Effector CD4-positive, alpha-beta T cell (primary cell): ENCODE measurements at regions not wholly inside any gene's neighbourhood (a gene's known extent, or its start where the extent isn't known, plus 50 kb on each side); places are given as distances from the start of the nearest gene placed in this dataset.

ENCODE experiments used
- DNase-seq: peaks from one replicate; pipeline ENCODE4 v3.0.0-alpha.2; 2020

DNA sequence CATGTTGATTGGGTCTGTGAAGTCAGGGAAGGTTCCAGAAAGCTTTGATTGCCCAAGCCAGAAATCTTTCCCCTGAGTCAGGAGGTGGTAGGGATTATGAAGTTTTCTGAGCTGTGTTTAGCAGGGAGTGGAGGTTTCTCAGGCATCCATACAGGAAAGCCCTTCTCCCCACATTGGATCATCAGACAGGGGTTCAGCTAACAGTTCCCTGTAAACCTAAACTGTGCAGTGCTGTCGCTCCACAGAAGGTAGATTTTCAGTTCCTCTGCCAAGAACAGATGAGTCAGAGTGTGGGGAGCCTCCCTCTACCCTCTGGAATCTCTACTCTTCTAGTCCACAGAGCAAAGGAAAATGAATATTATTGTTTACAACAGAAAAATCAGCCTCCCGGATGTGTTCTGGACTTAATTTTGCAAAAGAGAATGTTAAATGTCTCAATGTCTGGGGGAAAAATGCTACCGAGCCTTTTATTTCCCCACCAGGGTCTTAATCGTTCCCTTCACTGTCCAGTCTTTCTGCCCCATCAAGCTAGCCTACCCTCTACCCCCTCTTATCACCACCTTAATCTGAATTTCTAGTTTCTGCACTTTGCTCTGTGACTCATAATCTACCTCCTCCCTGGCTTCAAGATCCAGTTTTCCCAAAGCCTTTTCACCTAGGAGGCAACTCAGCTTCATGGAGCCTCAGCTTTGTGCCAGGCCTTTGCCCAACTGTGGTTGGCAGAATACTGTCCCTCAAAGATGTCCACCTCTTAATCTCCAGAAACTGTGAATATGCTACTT, 355.6 kb downstream of the PRDM2 start:
- no peak for DNase-seq

DNA sequence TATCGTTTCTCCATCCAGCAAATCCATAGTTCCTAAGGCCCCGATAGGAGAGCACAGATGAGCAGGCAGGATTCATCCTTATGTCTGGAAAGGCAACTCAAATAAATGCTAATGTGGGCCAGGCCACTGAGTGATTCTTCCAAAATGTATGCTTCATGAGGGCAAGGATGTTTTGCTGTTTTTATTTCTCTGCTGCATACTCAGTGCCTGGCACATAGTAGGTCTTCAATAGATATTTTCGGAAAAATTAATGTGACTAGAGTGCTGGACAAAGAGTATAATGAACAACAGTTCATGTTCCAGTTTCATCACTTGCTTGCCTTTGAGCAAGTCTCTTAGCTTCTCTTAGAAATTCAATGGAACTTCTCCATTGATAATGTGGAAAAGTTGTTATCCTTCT, 357.7 kb downstream of the PRDM2 start:
- DNase-seq: no peak

DNA sequence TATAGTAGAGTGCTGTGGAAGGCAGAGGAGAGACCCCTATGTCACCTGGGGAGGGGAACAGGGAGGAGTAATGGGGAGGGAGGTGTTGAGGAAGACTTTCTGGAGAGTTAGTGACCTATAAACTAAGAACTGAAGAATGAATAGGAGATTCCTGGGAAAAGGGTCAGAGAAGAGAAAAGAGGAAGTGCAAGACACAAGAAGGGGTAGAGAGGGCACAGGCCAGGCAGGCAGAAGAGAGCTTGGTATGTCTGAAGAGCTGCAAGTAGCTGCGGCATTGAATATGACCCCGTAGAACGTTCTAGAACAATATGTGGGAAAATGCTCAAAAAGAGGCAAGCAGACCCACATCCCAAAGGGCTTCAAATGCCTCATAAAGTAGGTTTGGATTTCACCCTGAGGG, 361.2 kb downstream of the PRDM2 start:
- DNase-seq: no peak

DNA sequence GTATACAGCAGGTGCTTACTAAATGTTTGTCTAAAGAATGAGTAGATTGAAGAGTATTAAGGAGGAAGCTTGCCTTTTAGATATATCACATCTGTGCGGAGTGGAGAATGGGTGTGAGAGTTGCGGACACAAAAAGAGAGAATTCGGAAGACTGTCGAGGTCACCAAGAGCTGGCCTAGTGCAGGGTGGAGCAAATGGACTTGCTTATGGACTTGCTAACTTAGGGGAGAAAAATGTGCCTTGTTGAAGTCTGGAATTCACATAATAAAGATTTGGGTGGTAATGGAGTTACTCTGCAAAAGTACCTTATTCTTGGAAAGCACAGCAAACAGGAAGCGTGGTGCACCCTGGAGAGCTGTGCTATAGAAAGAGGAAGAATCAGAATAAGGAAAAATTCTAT, 361.7 kb downstream of the PRDM2 start:
- DNase-seq: no peak

DNA sequence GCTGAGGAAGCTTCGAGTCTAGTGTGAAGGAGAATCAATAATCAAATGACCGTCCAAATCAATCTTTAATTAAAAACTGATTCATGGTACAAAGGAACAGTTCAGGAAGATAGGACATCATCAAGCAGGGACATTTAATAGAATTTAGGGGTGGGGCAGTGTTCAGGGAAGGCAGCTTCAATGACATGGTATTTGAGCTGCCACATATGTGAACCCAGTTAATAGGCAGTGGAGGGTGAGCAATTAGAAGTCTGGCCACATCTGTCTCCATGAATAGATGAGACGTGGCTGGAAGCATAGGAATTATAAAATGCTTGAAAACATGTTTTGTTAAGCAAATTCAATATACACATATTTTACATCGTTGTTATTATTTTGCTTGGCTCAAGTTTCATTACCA, 362.7 kb downstream of the PRDM2 start:
- DNase-seq: no peak

DNA sequence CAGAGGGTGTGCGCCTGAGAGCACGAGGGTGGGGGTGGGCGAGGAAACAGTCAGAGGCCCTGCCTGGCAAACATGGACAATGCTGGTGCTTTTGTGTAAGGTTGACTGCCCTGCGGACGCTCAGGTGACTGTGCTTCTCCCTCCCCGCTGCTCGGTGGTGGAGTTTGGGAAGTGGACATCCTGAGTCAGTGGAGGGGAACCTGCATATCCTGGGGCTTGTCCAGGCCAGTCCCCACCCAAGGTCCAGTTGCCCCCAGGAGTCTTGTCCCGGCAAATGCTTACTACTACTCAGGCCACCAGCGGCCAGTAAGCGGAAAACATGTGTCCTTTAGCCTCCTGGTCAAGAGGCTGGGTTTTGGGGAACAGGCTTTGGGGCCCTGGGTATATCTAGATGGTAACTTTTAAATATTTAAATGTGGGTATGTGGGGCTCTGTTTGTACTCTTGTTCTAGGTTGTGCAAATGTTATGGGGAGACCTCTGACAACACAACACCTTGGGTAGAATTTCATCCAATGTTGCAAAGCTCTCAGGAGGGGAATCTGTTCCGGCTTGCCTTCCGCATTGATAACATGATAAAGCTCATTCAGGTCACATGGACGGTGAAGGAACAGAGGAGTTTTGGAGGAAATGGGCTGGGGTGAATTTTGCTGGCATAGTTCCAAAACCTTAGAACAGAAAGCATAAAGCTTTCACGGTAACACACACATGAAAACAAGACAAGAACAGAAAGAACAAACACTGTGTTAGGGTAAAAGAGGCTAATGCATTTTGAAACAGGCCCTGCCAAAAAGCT, 364.9 kb downstream of the PRDM2 start:
- no peak for DNase-seq

DNA sequence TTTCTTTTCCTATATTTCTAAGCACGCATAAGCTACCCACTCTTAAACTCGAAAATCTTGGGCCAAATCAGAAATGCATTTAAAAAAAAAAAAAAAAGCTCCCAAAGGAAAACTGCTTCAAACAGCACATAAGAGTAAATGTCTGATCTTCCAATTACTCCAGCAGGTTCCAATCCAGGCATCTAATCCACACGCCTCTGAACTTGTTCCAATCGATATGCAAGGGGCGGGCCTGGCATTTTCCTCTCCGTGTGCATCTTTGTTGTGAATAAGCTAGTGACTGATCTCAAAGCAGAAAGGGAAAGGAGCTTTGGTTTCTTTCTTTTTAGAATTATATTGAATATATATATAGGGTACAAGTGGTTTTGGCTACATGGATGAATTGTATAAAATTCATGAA, 365.5 kb downstream of the PRDM2 start:
- no peak for DNase-seq

DNA sequence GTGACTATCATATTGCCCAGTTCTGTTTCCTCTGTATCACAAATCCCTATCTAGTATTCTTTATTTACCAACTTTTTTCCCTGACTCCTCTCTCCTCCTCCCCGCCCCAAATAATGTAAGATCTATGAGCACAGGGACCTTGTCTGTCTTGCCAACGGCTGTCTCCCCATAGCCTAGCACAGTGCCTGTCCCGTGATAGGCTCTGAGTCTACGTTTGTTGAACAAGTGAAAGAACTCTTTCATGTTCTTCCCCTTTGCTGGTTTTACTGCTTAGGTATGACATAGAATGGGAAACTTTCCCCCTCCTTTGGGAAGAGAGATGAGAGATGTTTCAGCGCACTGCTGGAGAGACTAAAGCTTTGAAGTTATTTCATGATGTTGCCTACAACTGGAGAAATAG, 367.0 kb downstream of the PRDM2 start:
- DNase-seq: no peak

DNA sequence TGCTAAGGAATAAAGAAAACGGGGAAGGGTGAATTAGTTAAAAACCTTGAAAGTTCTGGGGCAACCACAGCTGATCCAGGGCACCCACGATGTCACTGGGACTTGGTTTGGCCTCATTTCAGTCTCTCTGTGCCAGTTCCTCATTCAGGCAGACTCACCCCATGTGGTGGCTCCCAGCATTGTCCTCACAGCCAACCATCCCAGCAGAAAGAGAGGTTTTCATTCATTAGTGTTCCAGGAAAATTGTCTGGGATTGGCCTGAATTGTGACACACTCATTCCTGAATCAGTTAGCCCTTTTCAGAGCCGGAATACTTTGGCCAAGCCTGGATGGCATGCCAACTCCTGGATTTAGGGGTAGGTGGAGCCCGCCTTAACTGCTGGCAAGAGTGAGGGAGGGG, 367.7 kb downstream of the PRDM2 start:
- no peak for DNase-seq

DNA sequence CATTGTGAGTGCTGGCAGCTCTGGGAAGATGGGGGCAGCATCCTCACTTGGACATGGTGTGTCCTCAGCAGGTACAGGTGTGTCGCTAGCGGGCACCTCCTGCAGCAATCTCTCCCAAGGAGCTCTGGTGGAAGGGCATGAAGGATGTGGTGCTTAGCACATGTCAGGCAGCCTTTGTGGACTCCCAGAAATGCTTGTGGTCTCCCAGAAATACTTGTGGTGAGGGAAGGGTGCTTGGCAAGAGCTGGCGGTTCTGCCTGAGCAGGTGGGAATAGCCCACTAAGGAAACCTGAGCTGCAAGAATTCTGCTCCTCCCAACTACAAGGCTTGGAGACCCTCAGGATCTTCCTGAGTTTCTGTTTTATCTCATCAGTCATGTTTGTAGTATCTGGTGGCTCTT, 371.6 kb downstream of the PRDM2 start:
- no peak for DNase-seq

DNA sequence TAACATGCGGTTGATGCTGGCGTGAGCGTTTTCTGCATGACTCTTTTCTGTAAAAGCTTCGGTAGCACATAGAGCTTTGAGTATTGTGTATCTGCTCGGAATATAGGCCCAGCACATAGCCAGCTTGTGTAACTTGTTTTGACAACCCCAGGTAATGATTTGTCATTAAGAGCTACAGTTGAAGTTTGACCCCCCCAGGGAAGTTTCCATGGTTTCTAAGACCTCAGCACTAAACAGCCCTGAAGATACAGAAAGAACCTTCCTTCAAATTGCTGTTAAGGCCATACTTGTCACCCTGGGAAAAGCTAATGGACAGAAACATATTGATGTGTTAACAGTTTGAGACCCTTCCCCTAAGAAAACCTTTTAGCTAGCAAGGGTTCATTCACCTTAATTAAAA, 380.7 kb downstream of the PRDM2 start:
- DNase-seq: no peak

DNA sequence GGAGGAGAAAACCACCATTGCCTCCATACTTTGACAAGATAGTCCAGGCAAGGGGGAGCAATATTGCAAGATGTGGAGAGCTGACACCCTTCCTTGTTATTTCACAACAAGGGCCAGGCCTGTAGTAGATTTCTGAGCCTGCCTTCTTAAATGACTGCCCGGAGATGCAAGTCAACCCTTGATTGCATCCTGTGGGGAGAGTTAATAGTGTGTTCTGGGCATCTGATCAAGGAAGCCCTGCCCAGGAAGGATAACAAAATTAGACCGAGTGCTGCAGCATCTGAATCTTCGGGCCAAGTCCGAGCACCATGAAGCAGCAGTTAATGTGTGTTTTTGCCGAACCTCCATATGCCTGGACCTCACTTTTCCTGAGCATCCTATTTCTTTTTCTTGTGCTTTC, 382.3 kb downstream of the PRDM2 start:
- DNase-seq: no peak

DNA sequence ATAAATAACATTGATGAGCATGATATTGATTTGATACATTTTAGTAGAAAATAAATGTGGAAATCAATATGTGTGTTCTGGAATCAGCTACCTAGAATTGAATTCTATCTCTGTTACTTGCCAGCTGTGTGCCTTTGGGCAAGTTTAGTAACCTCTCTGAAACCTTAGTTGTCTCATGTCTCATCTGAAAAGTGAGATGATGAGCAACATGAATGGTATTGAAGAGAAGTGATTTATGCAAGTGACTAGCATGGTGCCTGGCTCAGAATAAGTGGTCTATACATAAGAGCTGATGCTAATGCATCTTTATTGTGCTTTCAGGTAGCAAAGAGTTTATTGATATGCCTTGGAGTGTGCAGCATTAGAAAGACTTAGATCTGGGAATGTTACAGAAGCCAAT, 383.3 kb downstream of the PRDM2 start:
- no peak for DNase-seq

DNA sequence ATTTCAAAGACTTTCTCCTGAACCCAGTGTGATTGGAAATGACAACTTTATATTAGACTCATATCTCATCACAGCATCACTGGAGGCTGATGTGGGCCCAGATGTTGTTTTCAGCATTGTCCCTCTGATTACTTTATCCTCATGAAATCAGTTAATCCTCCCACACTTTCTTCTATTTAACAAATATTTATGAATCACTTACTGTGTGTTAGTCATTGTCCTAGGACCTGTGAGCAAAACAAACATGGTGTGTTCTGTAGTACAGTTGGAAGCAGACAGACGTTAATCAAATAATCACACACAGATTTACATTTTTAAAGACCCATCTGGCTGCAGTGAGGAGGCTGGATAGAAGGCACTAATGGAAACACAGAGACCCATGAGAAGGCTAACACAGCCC, 383.7 kb downstream of the PRDM2 start:
- DNase-seq: no peak

DNA sequence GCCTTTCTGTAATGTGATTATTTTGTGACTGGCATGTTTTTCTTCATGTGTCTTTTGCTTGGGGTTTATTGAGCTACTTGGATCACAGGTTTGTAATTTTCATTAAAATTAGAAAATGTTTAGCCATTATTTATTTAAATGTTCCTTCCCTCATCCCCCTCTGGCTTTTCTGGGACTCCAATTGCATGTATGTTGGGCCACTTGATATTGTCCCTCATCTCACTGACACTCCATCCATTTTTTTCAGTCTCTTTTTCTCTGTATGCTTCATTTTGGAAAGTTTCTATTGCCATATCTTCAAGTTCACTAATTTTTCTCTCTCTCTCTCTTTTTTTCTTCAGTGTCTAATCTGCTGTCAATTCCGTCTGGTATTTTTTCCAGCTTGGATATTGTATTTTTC, 390.1 kb downstream of the PRDM2 start:
- no peak for DNase-seq

DNA sequence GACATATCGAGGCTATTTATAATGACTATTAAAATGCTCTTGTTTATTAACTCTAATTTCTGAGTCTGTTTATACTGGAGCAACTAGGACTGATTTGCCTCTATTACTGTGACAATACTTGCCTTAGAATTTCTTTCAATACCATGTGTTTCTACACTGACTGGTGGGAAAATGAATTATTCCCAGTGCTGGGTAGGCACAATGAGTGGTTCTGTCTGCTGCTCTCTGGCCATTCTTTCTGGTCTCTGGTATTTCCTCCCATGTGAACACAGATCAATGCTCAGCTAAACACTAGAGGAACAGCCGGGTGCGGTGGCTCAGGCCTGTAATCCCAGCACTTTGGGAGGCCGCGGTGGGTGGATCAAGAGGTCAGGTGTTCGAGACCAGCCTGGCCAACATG, 390.5 kb downstream of the PRDM2 start:
- DNase-seq: no peak

DNA sequence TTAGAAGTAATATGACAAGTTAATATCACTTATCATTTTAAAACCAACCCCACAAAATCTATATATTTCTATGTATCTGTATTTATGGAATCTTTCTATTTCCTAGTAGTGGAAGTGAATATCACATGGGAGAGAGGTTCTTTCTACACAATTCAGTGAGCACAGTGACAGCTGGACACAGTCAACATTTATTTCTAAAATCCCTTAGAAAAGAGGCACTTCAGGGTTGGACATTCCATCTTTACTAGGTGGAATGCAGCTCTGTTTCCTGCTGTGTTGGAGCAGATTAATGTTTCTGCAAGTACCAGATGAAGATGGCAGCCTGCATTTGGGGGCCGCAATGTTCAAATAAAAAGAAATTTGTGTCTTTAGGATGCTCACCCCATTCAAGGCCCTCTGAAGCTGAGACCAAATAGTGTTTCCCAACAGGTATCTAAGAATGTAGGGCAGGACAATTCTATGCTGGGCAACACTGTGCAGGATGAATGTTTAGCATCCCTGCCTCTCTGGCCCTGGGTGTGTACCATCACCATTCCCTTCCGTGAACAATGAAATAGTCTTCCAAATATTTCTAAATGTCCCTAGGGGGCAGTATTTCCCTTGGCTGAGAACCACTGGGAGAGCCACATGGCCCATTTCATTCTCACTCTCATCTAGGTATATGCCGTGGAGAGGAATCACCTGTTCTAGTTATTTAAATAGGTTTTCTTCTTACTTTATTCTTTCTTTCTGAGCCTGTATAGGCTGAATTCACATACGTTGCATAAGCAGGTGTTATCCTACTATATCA, 394.8 kb downstream of the PRDM2 start:
- DNase-seq: no peak

DNA sequence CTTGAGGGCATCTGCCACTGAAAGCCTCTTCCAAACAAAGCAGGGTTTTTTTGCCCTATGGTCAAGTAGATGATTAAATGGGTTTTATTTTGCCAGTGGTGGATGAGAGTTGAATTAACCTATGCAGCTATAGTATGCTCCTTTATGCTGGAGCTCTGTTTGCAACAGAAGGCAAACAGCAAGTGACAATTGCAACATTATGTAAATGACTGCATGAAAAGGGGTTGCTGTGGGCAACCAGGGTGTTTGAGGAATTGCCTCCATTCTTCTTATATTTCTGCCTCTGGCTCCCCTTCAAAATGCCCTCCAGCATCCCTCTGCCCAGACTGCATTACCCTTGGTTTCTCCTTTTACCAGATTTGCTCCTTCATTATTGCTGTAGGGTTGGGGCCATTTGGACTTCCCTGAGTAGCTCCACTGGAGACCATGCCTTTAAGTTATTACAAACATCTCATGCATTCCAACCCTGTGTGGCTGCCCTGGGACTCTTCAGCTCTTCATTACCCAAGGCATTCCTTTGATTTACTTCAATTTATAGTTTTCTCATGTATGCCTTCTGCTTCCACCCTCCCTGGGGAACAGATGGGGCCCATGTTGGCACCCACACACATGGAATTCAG, 398.4 kb downstream of the PRDM2 start:
- DNase-seq: no peak

DNA sequence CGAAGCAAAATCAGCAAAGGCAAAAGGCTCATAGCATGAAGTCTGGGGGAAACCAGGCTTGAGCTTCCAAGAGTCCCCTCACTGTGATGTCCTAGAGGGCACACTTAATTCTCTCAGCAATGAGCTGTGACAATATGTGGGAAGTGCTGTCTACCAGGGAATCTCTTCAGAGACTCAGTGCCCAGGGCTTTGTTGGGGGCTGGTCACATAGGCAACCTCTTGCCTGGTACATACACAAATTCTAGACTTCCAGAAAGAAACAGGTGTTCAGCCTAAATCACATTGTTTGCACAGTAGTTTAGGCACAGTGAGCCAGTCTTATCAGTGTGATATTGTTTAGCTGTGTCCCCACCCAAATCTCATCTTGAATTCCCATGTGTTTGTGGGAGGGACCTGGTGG, 400.5 kb downstream of the PRDM2 start:
- no peak for DNase-seq

DNA sequence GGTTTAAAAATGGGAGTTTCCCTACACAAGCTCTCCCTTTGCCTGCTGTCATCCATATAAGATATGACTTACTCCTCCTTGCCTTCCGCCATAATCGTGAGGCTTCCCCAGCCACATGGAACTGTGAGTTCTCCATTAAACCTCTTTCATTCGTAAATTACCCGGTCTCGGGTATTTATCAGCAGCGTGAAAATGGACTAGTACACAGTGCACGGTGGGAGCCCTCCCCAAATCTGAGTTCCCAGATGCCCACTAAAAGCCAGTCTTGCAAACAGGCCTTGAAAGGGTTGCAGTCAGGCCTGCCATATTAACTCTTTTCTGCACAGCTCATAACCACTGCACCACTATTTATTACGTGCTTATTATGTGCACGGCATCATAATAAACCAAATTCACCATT, 400.9 kb downstream of the PRDM2 start:
- DNase-seq: no peak

DNA sequence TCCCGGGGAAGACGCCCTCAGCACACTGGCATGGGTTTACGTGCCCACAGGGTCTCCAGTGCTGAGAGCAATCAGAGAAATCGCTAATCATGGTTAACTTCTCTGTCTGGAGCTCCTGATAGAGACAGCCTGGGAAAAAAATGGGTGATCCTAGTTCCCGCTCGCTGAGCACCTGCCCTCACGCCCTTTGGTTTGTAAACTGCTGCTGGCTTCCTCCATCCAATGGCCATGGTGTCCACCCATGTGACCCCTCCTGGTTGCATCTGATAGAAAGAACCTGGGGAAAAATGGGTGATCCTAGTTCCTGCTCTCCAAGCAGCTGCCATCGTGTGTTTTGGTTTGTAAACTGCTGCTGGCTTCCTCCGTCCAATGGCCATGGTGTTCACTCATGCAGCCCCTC, 402.2 kb downstream of the PRDM2 start:
- DNase-seq: no peak

DNA sequence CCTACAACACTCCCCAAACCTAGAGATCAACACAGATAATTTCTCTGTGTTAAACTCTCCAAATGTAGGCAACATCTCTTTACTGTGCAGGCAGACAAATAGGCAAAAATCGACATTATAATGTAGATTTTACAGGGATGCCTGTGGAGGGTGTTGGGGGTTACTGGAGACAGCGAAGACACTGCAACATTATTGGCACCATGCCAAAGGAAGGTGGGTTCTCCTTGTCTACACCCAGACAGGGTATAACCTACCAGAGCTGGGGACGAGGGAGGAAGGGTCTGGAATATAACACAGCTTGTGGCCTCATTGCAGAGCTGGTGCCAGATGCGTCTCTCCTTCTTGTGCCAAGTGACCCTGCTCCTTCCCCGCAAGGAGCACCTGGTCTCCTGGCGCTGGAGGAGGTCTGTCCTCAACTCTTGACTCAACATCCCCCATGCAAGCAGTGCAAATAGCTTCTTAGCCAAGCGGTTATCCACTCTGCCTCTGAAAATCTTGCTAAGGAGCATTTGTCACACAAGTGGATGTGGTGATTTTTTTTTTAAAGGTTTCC, 404.0 kb downstream of the PRDM2 start:
- no peak for DNase-seq

DNA sequence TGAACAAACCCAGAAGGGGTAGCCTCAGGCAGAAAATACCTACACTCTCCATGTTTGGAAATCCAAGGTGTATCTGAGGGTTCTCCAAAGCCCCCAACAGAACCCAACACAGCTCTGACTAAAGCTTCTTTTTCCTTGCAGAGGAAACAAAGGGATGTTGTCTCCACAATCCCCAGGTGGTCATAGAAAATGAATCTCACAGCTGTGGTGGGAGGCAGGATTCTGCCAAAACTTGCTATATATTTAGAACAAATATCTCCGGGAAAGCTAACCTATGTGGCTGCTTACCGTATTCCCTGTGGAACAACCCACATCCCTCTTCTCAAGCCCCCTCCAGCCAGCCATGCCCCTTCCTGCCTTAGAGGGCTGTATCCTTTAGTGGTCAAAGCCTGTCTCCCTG, 406.1 kb downstream of the PRDM2 start:
- no peak for DNase-seq
